ENCODE measurements at regions not wholly inside any gene's neighbourhood (a gene's known extent, or its start where the extent isn't known, plus 50 kb on each side); places are given as distances from the start of the nearest gene placed in this dataset.

DNA sequence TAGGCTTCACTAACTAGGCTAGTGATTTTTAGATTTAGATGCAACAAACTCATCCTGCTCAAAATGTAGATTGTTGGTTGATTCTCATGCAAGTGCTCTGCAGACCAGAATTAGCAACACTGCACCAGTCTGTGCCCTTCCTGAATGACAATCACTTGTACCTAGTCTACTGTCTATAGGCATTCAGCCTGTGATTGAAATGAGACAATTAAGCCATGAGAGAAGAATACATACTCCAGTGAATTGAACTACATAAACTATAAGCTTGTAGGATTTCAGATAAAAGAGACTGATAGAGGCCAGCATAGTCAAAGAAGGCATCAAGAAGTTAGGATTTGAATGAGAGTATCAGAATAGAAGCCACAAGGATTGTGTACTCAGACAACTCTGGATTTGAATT lies 138.3 kb upstream of the NRXN1 start:
- TF ChIP-seq, protein P1, sequence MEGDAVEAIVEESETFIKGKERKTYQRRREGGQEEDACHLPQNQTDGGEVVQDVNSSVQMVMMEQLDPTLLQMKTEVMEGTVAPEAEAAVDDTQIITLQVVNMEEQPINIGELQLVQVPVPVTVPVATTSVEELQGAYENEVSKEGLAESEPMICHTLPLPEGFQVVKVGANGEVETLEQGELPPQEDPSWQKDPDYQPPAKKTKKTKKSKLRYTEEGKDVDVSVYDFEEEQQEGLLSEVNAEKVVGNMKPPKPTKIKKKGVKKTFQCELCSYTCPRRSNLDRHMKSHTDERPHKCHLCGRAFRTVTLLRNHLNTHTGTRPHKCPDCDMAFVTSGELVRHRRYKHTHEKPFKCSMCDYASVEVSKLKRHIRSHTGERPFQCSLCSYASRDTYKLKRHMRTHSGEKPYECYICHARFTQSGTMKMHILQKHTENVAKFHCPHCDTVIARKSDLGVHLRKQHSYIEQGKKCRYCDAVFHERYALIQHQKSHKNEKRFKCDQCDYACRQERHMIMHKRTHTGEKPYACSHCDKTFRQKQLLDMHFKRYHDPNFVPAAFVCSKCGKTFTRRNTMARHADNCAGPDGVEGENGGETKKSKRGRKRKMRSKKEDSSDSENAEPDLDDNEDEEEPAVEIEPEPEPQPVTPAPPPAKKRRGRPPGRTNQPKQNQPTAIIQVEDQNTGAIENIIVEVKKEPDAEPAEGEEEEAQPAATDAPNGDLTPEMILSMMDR (conservative IDR thresholded peaks at IDR 0.05; ENCODE audit: low read depth, low read length): no peak
- no peak for TF ChIP-seq EZH2 (IDR thresholded peaks at IDR 0.05; ENCODE audit: borderline replicate concordance, low read depth, low read length, poor library complexity, severe bottlenecking)
